HG02970 (cell line): ENCODE measurements at regions not wholly inside any gene's neighbourhood (a gene's known extent, or its start where the extent isn't known, plus 50 kb on each side); places are given as distances from the start of the nearest gene placed in this dataset.

Experiments used
- ATAC-seq: cut with Tn5 transposase; IDR thresholded peaks from one replicate; pipeline ENCODE4 v1.9.1; 2021; ENCODE audit warnings: mild to moderate bottlenecking, moderate library complexity, moderate number of reproducible peaks; ENCODE audit not compliant: unreplicated experiment, low FRiP score

DNA sequence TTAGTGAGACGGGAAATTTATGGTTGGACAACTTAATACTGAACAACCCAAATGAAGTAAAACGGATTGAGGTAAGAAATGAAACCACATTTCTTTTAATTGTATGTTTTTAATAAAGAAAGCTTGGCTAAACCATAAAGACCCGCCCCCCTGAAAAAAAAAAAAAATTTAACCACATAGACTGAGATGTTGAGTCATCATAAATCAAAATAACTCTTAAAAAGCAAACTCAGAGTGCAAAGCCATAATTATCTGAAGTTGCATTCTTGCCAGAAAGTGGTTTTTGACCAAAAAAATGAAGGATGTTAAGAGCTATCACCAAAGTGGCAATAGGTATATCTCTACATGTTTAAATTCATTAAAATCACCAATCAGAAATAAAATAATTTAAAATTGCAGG lies 101.8 kb upstream of the COL21A1 start:
- no peak for ATAC-seq

GRCh38 chr6:56348578-56348977 lies 101.2 kb upstream of the COL21A1 start:
- no peak for ATAC-seq

DNA sequence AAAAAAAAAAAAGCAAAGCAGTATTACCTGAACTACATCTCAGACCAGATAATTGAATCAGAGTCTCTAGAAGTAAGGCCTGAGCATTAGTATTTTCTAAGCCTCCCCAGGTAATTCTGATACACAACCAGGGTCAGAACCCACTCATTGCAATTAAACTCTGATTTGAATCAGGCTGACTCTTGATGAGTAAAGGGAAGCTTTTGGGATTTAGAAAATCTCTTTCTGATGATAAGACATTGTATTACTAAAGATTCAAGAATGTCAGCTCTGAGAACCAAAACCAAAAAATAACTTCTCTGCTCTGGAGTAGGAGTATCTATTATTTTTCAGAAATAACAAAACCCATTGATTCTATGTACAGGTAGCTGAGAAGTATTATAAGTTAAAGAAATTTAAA lies 100.1 kb upstream of the COL21A1 start:
- ATAC-seq = no peak

GRCh38 chr6:56346958-56347357 lies 99.6 kb upstream of the COL21A1 start:
- no peak for ATAC-seq

DNA sequence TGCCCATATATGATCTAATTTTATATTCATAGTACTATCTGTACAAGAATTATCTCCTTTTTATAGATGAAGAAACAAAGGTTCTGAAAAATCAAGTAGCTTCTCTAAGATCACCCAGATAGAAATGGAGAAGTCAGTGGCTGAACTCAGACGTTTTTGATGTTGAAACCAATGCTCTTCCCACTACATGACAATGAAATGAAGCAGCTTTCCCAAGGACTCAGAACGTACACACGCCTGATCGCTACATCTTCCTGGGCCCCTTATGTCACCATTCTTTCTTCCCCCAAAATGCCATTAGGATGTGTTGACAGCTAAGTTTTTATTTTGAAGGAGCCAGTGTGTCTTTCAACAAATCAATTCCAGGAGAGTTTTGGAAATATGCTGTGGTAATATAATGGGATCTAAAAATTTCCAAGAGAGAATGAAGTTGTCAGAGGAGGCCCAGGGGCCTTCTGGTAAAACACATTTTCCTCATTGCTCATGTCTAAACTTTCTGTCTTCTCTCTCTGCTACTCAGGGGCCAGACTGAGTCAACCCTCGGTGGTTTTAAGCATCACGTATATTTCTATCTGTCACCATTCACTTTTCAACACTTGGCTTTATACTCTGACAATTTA lies 98.1 kb upstream of the COL21A1 start:
- no peak for ATAC-seq

- no peak for ATAC-seq
These were observed 95.9 kb upstream of the COL21A1 start for GRCh38 chr6:56343295-56343694.

- no peak for ATAC-seq
These were observed 92.1 kb upstream of the COL21A1 start for GRCh38 chr6:56339524-56339923.

DNA sequence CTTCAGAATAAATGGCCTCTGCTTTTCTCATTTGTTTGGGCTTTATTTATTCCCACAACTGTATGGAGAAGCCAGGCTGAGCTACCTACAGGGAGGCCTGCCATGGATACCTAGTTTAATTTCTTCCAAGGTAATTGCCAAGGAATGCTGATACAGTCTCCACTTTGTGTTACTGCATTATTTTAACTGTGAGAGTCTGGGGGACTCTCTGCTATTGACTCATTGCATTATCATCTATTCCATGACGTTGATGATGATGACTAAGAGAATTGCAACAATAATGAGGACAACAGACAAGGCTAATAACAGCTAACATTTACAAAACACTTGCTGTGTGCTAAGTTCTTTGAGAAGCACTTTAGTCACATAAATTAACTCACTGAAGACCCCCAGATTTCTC lies 88.3 kb upstream of the COL21A1 start:
- no peak for ATAC-seq

DNA sequence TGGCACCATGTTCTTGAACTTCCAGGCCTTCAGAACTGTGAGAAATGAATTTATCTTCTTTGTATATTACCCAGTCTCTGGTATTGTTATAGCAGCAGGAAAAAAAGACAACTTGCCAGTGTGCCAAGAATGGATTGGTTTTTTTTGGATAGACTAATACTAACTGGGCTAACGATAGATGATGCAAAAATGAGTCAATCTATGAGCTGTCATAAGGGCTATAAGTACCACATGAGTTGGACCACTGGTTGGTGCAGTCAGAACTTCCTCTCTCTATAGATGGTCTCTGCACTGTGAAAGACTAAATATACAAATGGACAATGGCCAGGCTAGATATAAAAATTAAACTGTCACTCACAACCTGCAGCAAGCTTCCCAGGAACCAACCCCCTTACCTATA lies 87.6 kb upstream of the COL21A1 start:
- no peak for ATAC-seq

GRCh38 chr6:56329271-56330050 lies 82.1 kb upstream of the COL21A1 start:
- no peak for ATAC-seq

DNA sequence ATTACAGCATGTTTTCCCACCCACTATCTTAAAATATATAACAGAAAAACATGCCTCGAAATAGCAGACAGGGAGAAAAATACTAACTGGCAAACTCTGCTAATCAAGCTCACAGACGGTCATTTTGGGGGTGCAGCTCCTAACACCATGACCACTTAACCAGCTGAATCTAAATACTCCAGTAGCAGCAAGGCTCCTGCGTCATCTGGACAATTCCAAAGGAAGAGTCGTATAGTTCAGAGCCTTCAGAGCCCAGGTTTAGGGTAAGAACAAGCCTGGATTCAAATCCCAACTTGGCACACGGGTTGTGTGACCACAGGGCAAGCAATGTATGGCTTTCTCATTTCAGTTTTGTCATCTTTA lies 81.3 kb upstream of the COL21A1 start:
- ATAC-seq = no peak

DNA sequence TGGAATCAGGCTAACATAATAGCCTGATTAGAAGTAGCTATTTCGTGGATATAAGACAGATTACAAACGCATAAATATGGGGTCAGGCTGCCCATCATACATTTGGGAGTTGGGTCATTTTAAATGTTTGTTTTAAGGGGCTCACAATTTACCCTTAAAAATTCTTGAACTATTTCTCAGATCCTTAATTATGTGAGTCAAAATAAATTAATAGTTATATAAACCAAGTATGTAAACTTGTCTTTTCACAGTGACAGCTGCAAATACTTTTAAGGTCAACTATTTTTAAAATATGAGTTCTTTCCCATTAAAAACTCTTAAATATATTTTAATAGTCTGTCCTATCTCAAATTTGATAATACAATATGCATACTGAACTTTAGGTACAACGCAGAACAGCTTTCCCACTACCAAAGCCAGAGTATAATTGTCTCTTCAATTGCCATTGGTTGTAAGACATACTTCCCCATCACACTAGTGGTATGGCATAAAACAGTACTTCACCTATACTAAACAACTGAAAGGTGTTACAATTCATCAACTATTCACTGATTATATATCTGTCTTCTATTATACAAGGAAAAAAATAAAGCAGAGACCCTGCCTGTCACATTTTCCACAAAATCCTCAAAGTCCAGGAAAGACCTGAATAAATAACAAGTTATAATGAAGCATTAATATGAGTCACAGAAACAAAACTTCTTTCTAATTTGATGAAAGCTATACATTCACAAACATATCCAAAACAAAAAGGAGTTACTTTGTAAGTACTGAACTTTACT lies 80.8 kb upstream of the COL21A1 start:
- no peak for ATAC-seq

GRCh38 chr6:56324396-56324795 lies 77.0 kb upstream of the COL21A1 start:
- ATAC-seq = no peak

DNA sequence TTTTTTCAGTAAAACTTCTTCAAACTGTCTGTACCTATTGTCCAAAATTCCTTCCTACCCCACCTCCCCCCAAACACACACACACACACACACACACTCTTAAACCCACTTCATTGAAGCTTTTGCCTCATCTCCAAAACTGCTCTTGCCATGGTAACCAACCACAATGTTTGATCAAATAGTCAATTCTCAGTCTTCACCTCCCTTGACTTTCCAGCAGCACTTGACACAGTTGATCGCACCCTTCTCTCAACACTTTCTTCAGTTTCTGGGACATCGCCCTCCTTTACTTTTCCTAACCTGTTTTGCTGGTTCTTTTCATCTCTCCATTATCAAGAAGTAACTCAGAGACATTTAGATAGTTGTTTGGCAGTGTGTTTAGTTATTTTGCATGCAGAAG lies 71.5 kb upstream of the COL21A1 start:
- ATAC-seq = no peak

DNA sequence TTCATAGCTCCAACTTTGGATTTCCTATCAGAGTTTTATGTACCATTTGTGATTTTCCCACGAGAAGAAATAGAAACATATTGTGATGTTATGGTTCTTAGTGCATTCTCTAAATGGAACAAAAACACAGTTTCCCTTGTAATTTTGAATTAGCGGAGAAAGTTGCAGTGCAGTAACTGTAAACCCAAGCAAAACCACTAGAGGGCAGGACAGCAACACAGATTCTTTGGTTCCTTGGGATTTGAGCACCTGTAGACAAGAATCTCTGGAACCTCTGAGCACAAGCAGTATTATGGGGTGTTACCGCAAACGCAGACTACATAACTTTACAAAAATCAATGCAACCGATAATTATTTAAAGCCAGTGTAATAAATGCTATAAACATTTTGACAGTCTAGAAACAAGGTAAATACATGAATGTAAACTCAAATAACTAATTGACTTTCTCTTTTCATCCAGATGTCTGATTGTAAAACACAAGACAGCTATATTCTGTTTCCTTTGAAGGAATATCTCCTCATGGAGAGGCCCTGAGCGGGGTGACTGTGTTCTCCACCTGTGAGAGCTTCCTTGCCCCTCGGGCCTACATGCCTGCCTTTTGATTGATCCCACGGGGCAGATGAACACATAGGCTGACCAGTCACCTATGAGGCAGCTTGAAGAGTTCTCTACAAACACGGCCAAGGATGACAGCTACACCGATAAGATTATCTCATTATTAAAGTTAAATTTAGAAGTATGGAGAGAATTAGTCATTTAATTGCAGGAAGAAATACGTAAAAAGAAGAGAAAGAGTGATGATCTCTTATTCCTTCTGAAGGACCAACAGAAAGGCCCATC lies 67.5 kb upstream of the COL21A1 start:
- no peak for ATAC-seq

DNA sequence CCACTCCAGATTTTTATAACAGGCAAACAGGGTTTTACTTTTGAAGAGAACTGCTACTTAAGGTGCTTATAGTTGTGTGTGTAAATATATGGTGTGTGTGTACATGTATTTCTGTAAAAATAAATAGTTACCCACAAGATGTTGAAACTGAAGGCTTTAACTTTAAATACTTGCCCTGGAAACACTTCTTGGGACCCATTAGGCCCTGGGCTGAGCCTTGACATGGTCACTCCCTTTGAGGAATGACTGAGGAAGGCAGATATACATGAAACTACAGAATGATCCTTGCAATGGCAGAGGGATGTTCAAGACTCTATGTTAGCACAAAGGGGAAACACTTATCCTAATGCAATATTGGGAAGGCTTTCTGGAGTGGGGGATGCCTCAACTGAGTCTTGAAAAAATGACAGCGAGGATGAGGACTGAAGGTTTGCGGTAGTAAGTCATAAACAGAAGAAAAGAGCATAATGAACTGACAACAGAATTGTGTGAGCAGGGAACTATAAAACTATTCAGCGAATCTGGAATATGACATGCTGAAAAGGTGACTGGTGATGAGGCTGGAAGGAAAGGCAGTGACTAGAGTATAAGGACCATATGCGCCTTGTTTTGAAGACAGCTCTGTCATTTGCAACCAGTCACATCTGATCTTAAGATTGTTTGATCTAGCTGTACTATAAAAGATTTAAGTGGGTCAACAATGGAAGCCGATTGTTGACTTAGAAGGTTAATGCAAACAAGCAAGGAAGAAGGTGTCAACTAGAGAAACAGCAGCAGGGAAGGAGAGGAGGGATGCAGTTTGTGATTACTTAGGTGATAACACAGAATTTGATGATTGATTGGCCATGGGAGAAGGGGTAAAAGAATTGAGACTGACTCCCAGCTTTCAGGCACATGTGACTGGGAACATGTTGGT lies 64.4 kb upstream of the COL21A1 start:
- no peak for ATAC-seq

- no peak for ATAC-seq
These were observed 63.7 kb upstream of the COL21A1 start for GRCh38 chr6:56311061-56311460.

DNA sequence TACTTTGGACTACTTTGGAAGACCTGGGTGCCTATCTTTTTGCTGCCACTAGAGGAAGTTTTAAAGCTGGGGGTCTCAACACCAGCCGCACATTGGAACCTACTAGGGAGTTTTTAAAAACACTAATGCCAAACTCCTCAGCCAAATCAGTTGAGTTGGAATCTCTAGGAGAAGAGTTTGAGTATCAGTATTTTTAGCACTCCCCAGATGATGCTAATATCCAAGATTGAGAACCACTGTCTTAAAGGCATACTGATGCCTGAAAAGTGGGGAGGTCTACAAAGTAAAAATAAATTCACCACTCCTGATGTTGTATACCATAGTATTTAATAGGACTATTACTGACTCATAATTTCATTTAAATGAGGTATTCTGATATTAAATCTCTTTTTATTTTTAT lies 62.9 kb upstream of the COL21A1 start:
- no peak for ATAC-seq

GRCh38 chr6:56299916-56300315 lies 52.5 kb upstream of the COL21A1 start:
- no peak for ATAC-seq
